Parathyroid adenoma (tissue), 2 donors: ENCODE measurements at regions not wholly inside any gene's neighbourhood (a gene's known extent, or its start where the extent isn't known, plus 50 kb on each side); places are given as distances from the start of the nearest gene placed in this dataset.

Experiments used
- H2AFZ ChIP-seq: fragments of 300-600 bp; sonication (generic); one replicate; pipeline ENCODE4 v1.7.0; 2017; ENCODE audit warnings: antibody characterized with exemption, mild to moderate bottlenecking
- H3K27ac ChIP-seq: fragments of 300-600 bp; sonication (generic); one replicate; pipeline ENCODE4 v1.7.0; 2017
- H3K27me3 ChIP-seq: fragments of 300-600 bp; sonication (generic); one replicate; pipeline ENCODE4 v1.7.0; 2017; ENCODE audit warnings: low read length; ENCODE audit not compliant: control insufficient read depth, insufficient read depth
- H3K36me3 ChIP-seq: fragments of 300-600 bp; sonication (generic); one replicate; pipeline ENCODE4 v1.7.0; 2017; ENCODE audit warnings: low read length; ENCODE audit not compliant: control insufficient read depth, insufficient read depth
- H3K4me1 ChIP-seq: fragments of 300-600 bp; sonication (generic); one replicate; pipeline ENCODE4 v1.7.0; 2017; ENCODE audit warnings: control low read depth
- H3K4me2 ChIP-seq: fragments of 300-600 bp; sonication (generic); one replicate; pipeline ENCODE4 v1.7.0; 2017; ENCODE audit warnings: low read length
- H3K4me3 ChIP-seq: fragments of 300-600 bp; sonication (generic); one replicate; pipeline ENCODE4 v1.7.0; 2017; ENCODE audit warnings: low read depth, low read length
- H3K79me2 ChIP-seq: fragments of 300-600 bp; sonication (generic); one replicate; pipeline ENCODE4 v1.7.0; 2017; ENCODE audit warnings: control low read depth
- H3K9ac ChIP-seq: fragments of 300-600 bp; sonication (generic); one replicate; pipeline ENCODE4 v1.7.0; 2017; ENCODE audit warnings: mild to moderate bottlenecking
- H3K9me3 ChIP-seq: fragments of 300-600 bp; sonication (generic); one replicate; pipeline ENCODE4 v1.7.0; 2017; ENCODE audit warnings: low read length; ENCODE audit not compliant: control insufficient read depth
- CTCF ChIP-seq: fragments of 300-600 bp; sonication (generic); IDR thresholded peaks from one replicate; pipeline ENCODE4 v1.7.0; 2017; ENCODE audit warnings: antibody characterized with exemption, mild to moderate bottlenecking
- donor health status: primary hyperparathyroidism.

- H3K4me1 ChIP-seq, result no peaks in the 10 kb centered on the region
- H3K9me3 ChIP-seq, result no peaks in the 10 kb centered on the region
- H3K27me3 ChIP-seq, result no peaks in the 10 kb centered on the region
- H3K27ac ChIP-seq, result no peak overlapping the region
- TF ChIP-seq CTCF, result no peak
- H3K36me3 ChIP-seq, result no peaks in the 10 kb centered on the region
- H3K9ac ChIP-seq, result no peak overlapping the region
- no peak overlapping the region for H3K4me3 ChIP-seq
- H3K4me2 ChIP-seq, result no peak overlapping the region
- H2AFZ ChIP-seq, result no peak overlapping the region
- no peaks in the 10 kb centered on the region for H3K79me2 ChIP-seq
Measured at GRCh38 chr7:13321316-13321715, 633.9 kb downstream of the ARL4A start.

- no peaks in the 10 kb centered on the region for H3K79me2 ChIP-seq
- no peaks in the 10 kb centered on the region for H3K4me1 ChIP-seq
- no peak overlapping the region for H3K4me3 ChIP-seq
- no peak overlapping the region for H3K4me2 ChIP-seq
- TF ChIP-seq CTCF, result no peak
- H2AFZ ChIP-seq, result no peak overlapping the region
- no peaks in the 10 kb centered on the region for H3K9me3 ChIP-seq
- H3K36me3 ChIP-seq, result no peaks in the 10 kb centered on the region
- H3K27ac ChIP-seq, result no peak overlapping the region
- no peaks in the 10 kb centered on the region for H3K27me3 ChIP-seq
- no peak overlapping the region for H3K9ac ChIP-seq
Measured at GRCh38 chr7:13322126-13322525, 634.7 kb downstream of the ARL4A start.

GRCh38 chr7:13327669-13328068, 640.2 kb downstream of the ARL4A start:
- TF ChIP-seq CTCF, result no peak
- Histone ChIP-seq H3K27ac (no peak overlapping the region), H3K4me1 (no peaks in the 10 kb centered on the region), H2AFZ (no peak overlapping the region), H3K36me3 (no peaks in the 10 kb centered on the region), H3K27me3 (no peaks in the 10 kb centered on the region), H3K4me3 (no peak overlapping the region), H3K9me3 (no peaks in the 10 kb centered on the region), H3K9ac (no peak overlapping the region), H3K4me2 (no peak overlapping the region), H3K79me2 (no peaks in the 10 kb centered on the region)

GRCh38 chr7:13333371-13333770, 645.9 kb downstream of the ARL4A start:
- Histone ChIP-seq H3K4me2 (no peak overlapping the region), H3K4me3 (no peak overlapping the region), H3K27me3 (no peaks in the 10 kb centered on the region), H3K27ac (no peak overlapping the region), H3K36me3 (no peaks in the 10 kb centered on the region), H3K4me1 (no peaks in the 10 kb centered on the region), H3K9ac (no peak overlapping the region), H3K9me3 (no peaks in the 10 kb centered on the region), H2AFZ (no peak overlapping the region), H3K79me2 (no peaks in the 10 kb centered on the region)
- no peak for TF ChIP-seq CTCF

- Histone ChIP-seq H3K4me1 (no peaks in the 10 kb centered on the region), H3K27ac (no peak overlapping the region), H3K4me3 (no peak overlapping the region), H3K9ac (no peak overlapping the region), H3K36me3 (no peaks in the 10 kb centered on the region), H3K4me2 (no peak overlapping the region), H3K79me2 (no peaks in the 10 kb centered on the region), H3K9me3 (no peaks in the 10 kb centered on the region), H3K27me3 (no peaks in the 10 kb centered on the region), H2AFZ (no peak overlapping the region)
- TF ChIP-seq CTCF, result no peak
Measured at GRCh38 chr7:13336227-13336626, 648.8 kb downstream of the ARL4A start.
